C4-2B (cell line): ENCODE measurements at regions not wholly inside any gene's neighbourhood (a gene's known extent, or its start where the extent isn't known, plus 50 kb on each side); places are given as distances from the start of the nearest gene placed in this dataset.

ENCODE experiments used
- ZFX ChIP-seq: fragments of 450-650 bp; IDR thresholded peaks from 2 replicates; pipeline ENCODE4 v1.6.1; 2017
- TF ChIP-seq, protein P1 (sequence below): fragments of 450-650 bp; conservative IDR thresholded peaks from 2 replicates; pipeline ENCODE4 v1.5.1; 2017; ENCODE audit warnings: mild to moderate bottlenecking

DNA sequence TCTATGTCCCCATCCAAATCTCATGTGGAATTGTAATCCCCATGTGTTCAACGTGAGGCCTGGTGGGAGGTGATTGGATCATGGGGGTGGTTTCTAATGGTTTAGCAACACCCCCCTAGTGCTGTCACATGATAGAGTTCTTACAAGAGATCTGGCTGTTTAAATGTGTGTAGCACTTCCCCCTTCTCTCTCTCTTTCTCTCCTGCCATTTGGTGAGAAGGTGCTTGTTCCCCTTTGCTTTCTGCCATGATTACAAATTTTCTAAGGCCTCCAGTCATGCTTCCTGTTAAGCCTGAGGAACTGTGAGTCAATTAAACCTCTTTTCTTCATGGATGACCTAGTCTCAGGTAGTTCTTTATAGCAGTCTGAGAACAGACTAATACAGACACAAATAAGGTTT, 165.4 kb downstream of the OGFRL1 start:
- TF ChIP-seq, protein P1, sequence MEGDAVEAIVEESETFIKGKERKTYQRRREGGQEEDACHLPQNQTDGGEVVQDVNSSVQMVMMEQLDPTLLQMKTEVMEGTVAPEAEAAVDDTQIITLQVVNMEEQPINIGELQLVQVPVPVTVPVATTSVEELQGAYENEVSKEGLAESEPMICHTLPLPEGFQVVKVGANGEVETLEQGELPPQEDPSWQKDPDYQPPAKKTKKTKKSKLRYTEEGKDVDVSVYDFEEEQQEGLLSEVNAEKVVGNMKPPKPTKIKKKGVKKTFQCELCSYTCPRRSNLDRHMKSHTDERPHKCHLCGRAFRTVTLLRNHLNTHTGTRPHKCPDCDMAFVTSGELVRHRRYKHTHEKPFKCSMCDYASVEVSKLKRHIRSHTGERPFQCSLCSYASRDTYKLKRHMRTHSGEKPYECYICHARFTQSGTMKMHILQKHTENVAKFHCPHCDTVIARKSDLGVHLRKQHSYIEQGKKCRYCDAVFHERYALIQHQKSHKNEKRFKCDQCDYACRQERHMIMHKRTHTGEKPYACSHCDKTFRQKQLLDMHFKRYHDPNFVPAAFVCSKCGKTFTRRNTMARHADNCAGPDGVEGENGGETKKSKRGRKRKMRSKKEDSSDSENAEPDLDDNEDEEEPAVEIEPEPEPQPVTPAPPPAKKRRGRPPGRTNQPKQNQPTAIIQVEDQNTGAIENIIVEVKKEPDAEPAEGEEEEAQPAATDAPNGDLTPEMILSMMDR, result no peak
- TF ChIP-seq ZFX, result no peak
